H1 (cell line): ENCODE measurements at regions not wholly inside any gene's neighbourhood (a gene's known extent, or its start where the extent isn't known, plus 50 kb on each side); places are given as distances from the start of the nearest gene placed in this dataset.

Experiments
- CTCF ChIA-PET: fragments of 300-600 bp; sonication (Branson Sonifier 250); formaldehyde crosslinking; loops from one replicate; lab custom pipeline; 2021; ENCODE audit not compliant: partially characterized antibody; lab: Charles Lee
- POLR2A ChIA-PET: fragments of 300-600 bp; sonication (Branson Sonifier 250); formaldehyde crosslinking; loops from one replicate; lab custom pipeline; 2021; ENCODE audit warnings: inconsistent platforms; ENCODE audit not compliant: partially characterized antibody; lab: Charles Lee
- DNase-seq, 2 experiments: peaks; one replicate each; pipeline versions ENCODE4 v3.0.0 to v3.0.0-alpha.2; 2010 to 2022; ENCODE audit warnings: low spot score in 2 of 2, low read depth in 1 of 2, mixed read lengths in 1 of 2
- FAIRE-seq: peaks from 2 replicates; lab custom pipeline; 2011; peaks lifted over from hg19 to GRCh38; lab: Jason Lieb, UNC
- H2AFZ ChIP-seq: 2 replicates; pipeline ENCODE4 v1.8.1; 2012; ENCODE audit warnings: low read length, inconsistent platforms
- H2AK5ac ChIP-seq: 2 replicates; pipeline ENCODE4 v1.6.1; 2013; ENCODE audit warnings: low read depth, low read length
- H2BK120ac ChIP-seq: replicated peaks from 2 replicates; pipeline ENCODE3; 2013; ENCODE audit warnings: low read depth, low read length, inconsistent platforms
- H2BK12ac ChIP-seq: 2 replicates; pipeline ENCODE4 v1.6.1; 2013; ENCODE audit warnings: low read depth, low read length
- H2BK15ac ChIP-seq: 2 replicates; pipeline ENCODE4 v1.6.1; 2013; ENCODE audit warnings: low read length
- H2BK20ac ChIP-seq: 2 replicates; pipeline ENCODE4 v1.6.1; 2013; ENCODE audit warnings: low read length
- H2BK5ac ChIP-seq: 2 replicates; pipeline ENCODE4 v1.6.1; 2013; ENCODE audit warnings: low read depth, low read length
- H3K14ac ChIP-seq: 2 replicates; pipeline ENCODE4 v1.6.1; 2013; ENCODE audit warnings: inconsistent platforms; ENCODE audit not compliant: insufficient read length
- H3K18ac ChIP-seq: 2 replicates; pipeline ENCODE4 v1.6.1; 2013; ENCODE audit warnings: low read length; ENCODE audit errors: extremely low read depth
- H3K23ac ChIP-seq: 2 replicates; pipeline ENCODE4 v1.6.1; 2013; ENCODE audit warnings: inconsistent platforms; ENCODE audit not compliant: insufficient read length
- H3K23me2 ChIP-seq: 2 replicates; pipeline ENCODE4 v1.6.1; 2013; ENCODE audit warnings: low read depth, low read length
- H3K27ac ChIP-seq: 2 replicates; pipeline ENCODE4 v1.6.1; 2011; ENCODE audit warnings: low read depth, low read length, inconsistent platforms
- H3K27me3 ChIP-seq, 4 experiments: replicated peaks in 1 of 4; 1 replicate in 1 of 4; 2 replicates in 3 of 4; pipeline versions ENCODE4 v1.6.1 to v1.8.1; 2011 to 2013; ENCODE audit warnings: low read length in 3 of 4, mild to moderate bottlenecking in 3 of 4, inconsistent platforms in 2 of 4, mixed read lengths in 2 of 4, moderate library complexity in 1 of 4; ENCODE audit not compliant: control insufficient read depth in 3 of 4, insufficient read depth in 3 of 4; ENCODE audit errors: extremely low read depth in 1 of 4
- H3K36me3 ChIP-seq, 4 experiments: 2 replicates each; pipeline versions ENCODE4 v1.6.1 to v1.8.1; 2011 to 2013; ENCODE audit warnings: mild to moderate bottlenecking in 4 of 4, low read length in 3 of 4, moderate library complexity in 2 of 4, control low read depth in 1 of 4, inconsistent platforms in 1 of 4; ENCODE audit not compliant: insufficient read depth in 4 of 4, control insufficient read depth in 2 of 4
- H3K4ac ChIP-seq: replicated peaks from 2 replicates; pipeline ENCODE3; 2013; ENCODE audit warnings: low read length, low read depth, mixed read lengths, inconsistent platforms; ENCODE audit not compliant: insufficient read length
- H3K4me1 ChIP-seq, 4 experiments: replicated peaks in 1 of 4; 1 replicate in 1 of 4; 2 replicates in 3 of 4; pipeline versions ENCODE4 v1.6.1 to v1.8.1; 2011 to 2013; ENCODE audit warnings: low read length in 3 of 4, inconsistent platforms in 2 of 4, mixed read lengths in 1 of 4; ENCODE audit not compliant: insufficient read depth in 4 of 4, control insufficient read depth in 3 of 4
- H3K4me2 ChIP-seq, 2 experiments: 2 replicates each; pipeline versions ENCODE4 v1.6.1 to v1.8.1; 2011 to 2013; ENCODE audit warnings: low read depth in 2 of 2, low read length in 2 of 2, control low read depth in 1 of 2, inconsistent platforms in 1 of 2, mild to moderate bottlenecking in 1 of 2; ENCODE audit not compliant: insufficient read depth in 1 of 2
- H3K4me3 ChIP-seq, 4 experiments: fragments of 200-600, 300-600 bp in 1 of 4; sonication (generic), shearing (Covaris generic), sonication (Bioruptor Twin) in 1 of 4; 2 replicates each; pipeline versions ENCODE4 v1.5.1 to v1.8.1; 2011 to 2016; ENCODE audit warnings: low read length in 4 of 4, low read depth in 3 of 4, control low read depth in 2 of 4, inconsistent platforms in 2 of 4, mild to moderate bottlenecking in 2 of 4, mixed read lengths in 1 of 4, moderate library complexity in 1 of 4; ENCODE audit not compliant: insufficient read depth in 2 of 4; ENCODE audit errors: extremely low read depth in 1 of 4
- H3K56ac ChIP-seq: replicated peaks from 2 replicates; pipeline ENCODE3; 2013; ENCODE audit warnings: low read depth, mild to moderate bottlenecking, mixed read lengths, low read length, inconsistent platforms; ENCODE audit not compliant: insufficient read length
- H3K79me1 ChIP-seq: 2 replicates; pipeline ENCODE4 v1.6.1; 2013; ENCODE audit warnings: low read depth, low read length, control low read depth
- H3K79me2 ChIP-seq, 2 experiments: 2 replicates each; pipeline versions ENCODE4 v1.6.1 to v1.8.1; 2012 to 2013; ENCODE audit warnings: low read length in 2 of 2, mild to moderate bottlenecking in 2 of 2, inconsistent platforms in 1 of 2; ENCODE audit not compliant: insufficient read depth in 2 of 2, control insufficient read depth in 1 of 2
- H3K9ac ChIP-seq, 4 experiments: replicated peaks in 1 of 4; 1 replicate in 1 of 4; 2 replicates in 3 of 4; pipeline versions ENCODE4 v1.6.1 to v1.8.1; 2011 to 2013; ENCODE audit warnings: low read depth in 3 of 4, low read length in 3 of 4, control low read depth in 2 of 4, mild to moderate bottlenecking in 2 of 4, moderate library complexity in 2 of 4, inconsistent platforms in 1 of 4; ENCODE audit errors: extremely low read depth in 1 of 4
- H3K9me3 ChIP-seq, 2 experiments: 2 replicates each; pipeline versions ENCODE4 v1.6.1 to v1.8.1; 2012 to 2013; ENCODE audit warnings: mild to moderate bottlenecking in 2 of 2, moderate library complexity in 2 of 2, control low read depth in 1 of 2, inconsistent platforms in 1 of 2, low read depth in 1 of 2, low read length in 1 of 2, mixed read lengths in 1 of 2; ENCODE audit not compliant: insufficient read depth in 2 of 2
- H4K20me1 ChIP-seq, 2 experiments: replicated peaks in 1 of 2; 2 replicates each; pipeline versions ENCODE3 to v1.8.1; 2011 to 2013; ENCODE audit warnings: inconsistent platforms in 2 of 2, low read length in 2 of 2, mild to moderate bottlenecking in 1 of 2; ENCODE audit not compliant: insufficient read depth in 2 of 2, control insufficient read depth in 1 of 2
- H4K5ac ChIP-seq: 2 replicates; pipeline ENCODE4 v1.6.1; 2013; ENCODE audit warnings: low read length, low read depth, mixed read lengths, inconsistent platforms; ENCODE audit not compliant: insufficient read length
- H4K8ac ChIP-seq: 2 replicates; pipeline ENCODE4 v1.8.0; 2013; ENCODE audit warnings: mild to moderate bottlenecking, moderate library complexity, low read length, inconsistent platforms; ENCODE audit not compliant: insufficient read depth; ENCODE audit errors: extremely low read depth
- H4K91ac ChIP-seq: replicated peaks from 2 replicates; pipeline ENCODE3; 2013; ENCODE audit warnings: low read length, mixed read lengths, inconsistent platforms; ENCODE audit not compliant: insufficient read length
- SRF ChIP-seq: IDR thresholded peaks from 2 replicates; pipeline ENCODE4 v1.6.1; 2011; ENCODE audit warnings: mild to moderate bottlenecking, low read depth, low read length, moderate library complexity
- WGBS, 2 experiments: shearing (Covaris generic) in 1 of 2; methylation state at CpG; one replicate each; pipeline versions ENCODE4 v1.1.6 to v1.1.7; 2013 to 2015; ENCODE audit warnings: low lambda C conversion rate in 2 of 2, mixed read lengths in 2 of 2, inconsistent platforms in 1 of 2, low coverage in 1 of 2, missing lambda C conversion rate in 1 of 2; ENCODE audit not compliant: insufficient replicate concordance in 2 of 2, insufficient coverage in 1 of 2, insufficient read length in 1 of 2; ENCODE audit errors: extremely low coverage in 1 of 2, missing lambda C conversion rate in 1 of 2; 5-methylcytosine and 5-hydroxymethylcytosine counted together

- H3K9me3 ChIP-seq = no peaks in the 10 kb centered on the region
- H3K27ac ChIP-seq = no peak overlapping the region
- H2AK5ac ChIP-seq = no peak overlapping the region
- H4K5ac ChIP-seq = no peak overlapping the region
- no peak overlapping the region for H2BK20ac ChIP-seq
- no peak overlapping the region for H4K8ac ChIP-seq
- WGBS, 2 experiments = 94% methylated on average over 5 of the region's 5 CpGs; no CpG with 5 or more reads in 1 of the 2 experiments
- H3K23me2 ChIP-seq = no peaks in the 10 kb centered on the region; the same call in 1 of the 2 replicates
- no peak for TF ChIP-seq SRF
- no peak overlapping the region for H3K4me3 ChIP-seq
- H2BK12ac ChIP-seq = no peak overlapping the region
- no peak overlapping the region for H3K56ac ChIP-seq
- no peak overlapping the region for H3K9ac ChIP-seq
- H4K91ac ChIP-seq = no peak overlapping the region
- no peaks in the 10 kb centered on the region for H3K79me2 ChIP-seq
- FAIRE-seq (no peak), DNase-seq (no peak)
- no peak overlapping the region for H3K14ac ChIP-seq
- H3K79me1 ChIP-seq = no peaks in the 10 kb centered on the region
- no peak overlapping the region for H2BK5ac ChIP-seq
- no peak overlapping the region for H3K23ac ChIP-seq
- H3K36me3 ChIP-seq = no peaks in the 10 kb centered on the region
- H2AFZ ChIP-seq = no peak overlapping the region
- no peaks in the 10 kb centered on the region for H3K27me3 ChIP-seq
- no peak overlapping the region for H3K18ac ChIP-seq
- no peaks in the 10 kb centered on the region for H3K4me1 ChIP-seq
- no peak overlapping the region for H3K4me2 ChIP-seq
- H4K20me1 ChIP-seq = no peaks in the 10 kb centered on the region
- CTCF ChIA-PET = interaction anchor here (0.6 to 0.9 kb wide), 2 partner anchors 12 to 335 kb away, joined by 3 read pairs; partner anchors contain the start of gene RFPL4B
- H3K4ac ChIP-seq = no peak overlapping the region
- no peak overlapping the region for H2BK15ac ChIP-seq
- POLR2A ChIA-PET = no interaction called here
- H2BK120ac ChIP-seq = no peak overlapping the region
Measured at GRCh38 chr6:112682071-112682470, 334.9 kb downstream of the RFPL4B start.
